RWPE1 (cell line): ENCODE measurements at regions not wholly inside any gene's neighbourhood (a gene's known extent, or its start where the extent isn't known, plus 50 kb on each side); places are given as distances from the start of the nearest gene placed in this dataset.

Experiments used
- CTCF ChIA-PET: fragments of 350-600 bp; sonication (Branson Sonifier 250); formaldehyde crosslinking; extraction: SDS; loops from one replicate; lab custom pipeline; 2021; lab: Yijun Ruan, JAX
- POLR2A ChIA-PET: fragments of 400-600 bp; formaldehyde crosslinking; extraction: SDS; loops from one replicate; lab custom pipeline; 2020; ENCODE audit warnings: antibody characterized with exemption; ENCODE audit not compliant: low non-redundant PET; lab: Yijun Ruan, JAX
- DNase-seq: peaks from one replicate; pipeline ENCODE4 v3.0.0; 2012; ENCODE audit warnings: low spot score
- H3K27ac ChIP-seq: fragments of 450-650 bp; 2 replicates; pipeline ENCODE4 v1.5.1; 2017
- CTCF ChIP-seq: fragments of 450-650 bp; conservative IDR thresholded peaks from 2 replicates; pipeline ENCODE4 v1.5.1; 2017; ENCODE audit warnings: low read depth, mild to moderate bottlenecking

GRCh38 chrX:149992918-149993317, 54.6 kb upstream of the EOLA2 start:
- no peak for DNase-seq
- no peak for TF ChIP-seq CTCF
- ChIA-PET POLR2A (no interaction called here), CTCF (no interaction called here)
- no peak overlapping the region for H3K27ac ChIP-seq

GRCh38 chrX:149993989-149994388, 55.7 kb upstream of the EOLA2 start:
- TF ChIP-seq CTCF, result no peak
- CTCF ChIA-PET, result no interaction called here
- no peak overlapping the region for H3K27ac ChIP-seq
- DNase-seq, result no peak
- POLR2A ChIA-PET, result interaction anchor here (0.6 kb wide), 1 partner anchor 474 kb away, joined by 3 read pairs; no protein-coding TSS in a partner anchor

- ChIA-PET POLR2A (no interaction called here), CTCF (interaction anchor here (0.5 kb wide), 1 partner anchor 14 kb away, joined by 3 read pairs; no protein-coding TSS in a partner anchor)
- DNase-seq, result no peak
- H3K27ac ChIP-seq, result no peak overlapping the region
- no peak for TF ChIP-seq CTCF
These were observed 58.2 kb upstream of the EOLA2 start for GRCh38 chrX:149996515-149996914.

- POLR2A ChIA-PET, result no interaction called here
- no peak overlapping the region for H3K27ac ChIP-seq
- CTCF ChIA-PET, result no interaction called here
- no peak for TF ChIP-seq CTCF
- no peak for DNase-seq
These were observed 66.7 kb upstream of the EOLA2 start for GRCh38 chrX:150005027-150005426.

- no peak for TF ChIP-seq CTCF
- ChIA-PET POLR2A (no interaction called here), CTCF (no interaction called here)
- DNase-seq, result no peak
- no peak overlapping the region for H3K27ac ChIP-seq
These were observed 69.1 kb upstream of the EOLA2 start for GRCh38 chrX:150007356-150007755.

GRCh38 chrX:150012647-150013381, 74.5 kb upstream of the EOLA2 start:
- ChIA-PET POLR2A (no interaction called here), CTCF (interaction anchor here (0.6 kb wide), 2 partner anchors 23 to 509 kb away, joined by 3 to 4 read pairs; no protein-coding TSS in a partner anchor)
- TF ChIP-seq CTCF, result no peak
- H3K27ac ChIP-seq, result no peak overlapping the region
- DNase-seq, result no peak
